ENCODE measurements at regions not wholly inside any gene's neighbourhood (a gene's known extent, or its start where the extent isn't known, plus 50 kb on each side); places are given as distances from the start of the nearest gene placed in this dataset.

DNA sequence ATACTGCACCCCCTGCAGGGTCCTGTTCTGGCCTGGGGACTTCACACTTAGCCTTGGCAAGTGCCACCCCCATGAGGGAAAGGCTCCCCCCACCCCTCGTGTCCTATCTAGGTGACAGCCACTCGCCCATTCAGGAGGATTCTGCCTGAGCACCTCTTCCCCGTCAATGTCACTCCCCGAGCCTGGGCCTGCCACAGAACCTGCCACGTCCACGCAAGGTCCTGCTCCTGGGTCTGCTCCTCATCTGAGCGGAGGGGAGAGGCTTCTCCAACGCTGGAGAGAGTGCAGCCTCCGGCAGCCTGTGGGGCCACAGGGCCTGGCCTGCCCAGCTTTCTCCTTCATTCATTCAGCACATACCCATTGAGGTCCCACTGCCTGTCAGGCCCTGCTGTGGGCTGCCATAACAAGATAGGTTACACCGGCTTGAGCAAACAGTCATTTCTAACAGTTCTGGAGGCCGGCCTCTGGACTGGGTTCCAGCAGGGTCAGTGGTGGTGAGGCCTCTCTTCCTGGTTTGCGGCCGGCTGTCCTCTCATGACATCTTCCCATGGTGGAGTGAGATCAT lies 92.0 kb upstream of the RET start:
- no peak for DNase-seq

DNA sequence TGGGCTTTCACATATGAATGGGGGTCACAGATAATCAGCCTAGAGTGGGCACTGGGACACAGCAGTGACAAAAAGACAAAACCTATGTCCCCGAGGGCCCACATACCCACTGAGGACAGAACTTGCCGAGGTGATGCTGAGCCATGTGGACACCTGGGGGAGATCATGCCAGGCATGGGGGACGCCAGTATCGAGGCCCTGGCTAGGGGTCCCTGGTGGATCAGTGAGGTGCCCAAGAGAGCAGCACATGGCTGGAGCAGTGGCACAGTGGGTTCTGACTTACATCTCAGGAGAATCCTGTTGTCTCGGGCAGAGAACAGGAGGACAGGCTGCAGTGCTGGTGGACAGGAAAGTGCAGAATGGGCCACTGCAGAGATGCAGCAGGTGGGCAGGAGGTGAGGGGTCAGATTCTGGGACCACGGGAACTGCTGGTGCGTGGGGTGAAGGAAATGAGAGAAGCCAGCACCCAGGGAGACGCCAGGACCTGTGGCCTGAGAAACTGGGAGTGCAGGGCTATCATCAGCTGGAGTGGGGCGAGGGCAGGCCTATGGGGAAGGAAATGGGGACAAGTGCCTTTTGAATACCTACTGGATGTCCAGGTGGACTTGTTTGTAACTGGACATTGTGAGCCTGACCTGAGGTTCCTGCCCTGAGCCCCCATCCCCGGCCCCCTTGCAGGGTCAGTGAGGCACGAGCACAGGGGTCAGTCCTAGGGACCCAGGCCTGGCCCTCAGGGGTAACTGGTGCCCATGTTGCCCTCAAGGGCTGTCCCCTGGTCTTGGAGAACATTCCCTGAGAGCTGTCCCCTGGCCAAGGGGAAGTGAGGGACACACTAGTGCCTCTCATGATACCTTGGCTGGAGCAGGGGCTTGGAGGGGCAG lies 91.2 kb upstream of the RET start:
- no peak overlapping the region for H3K4me3 Mint-ChIP-seq
- no peak overlapping the region for H3K27ac Mint-ChIP-seq
- no peak for DNase-seq
- ChIA-PET CTCF (interaction anchor here (0.7 kb wide), 1 partner anchor 109 kb away, joined by 3 read pairs; no protein-coding TSS in a partner anchor), POLR2A (no interaction called here)
- no peaks in the 10 kb centered on the region for H3K27me3 Mint-ChIP-seq
- peaks cover 2% of the 10 kb centered on the region for H3K4me1 Mint-ChIP-seq
- no peaks in the 10 kb centered on the region for H3K9me3 Mint-ChIP-seq
- H3K36me3 Mint-ChIP-seq (ENCODE audit: low read depth) = no peaks in the 10 kb centered on the region

More for the DNA sequence above, 92.0 kb upstream of the RET start:
- ChIA-PET CTCF (no interaction called here), POLR2A (no interaction called here)
- Mint-ChIP-seq H3K4me3 (no peak overlapping the region), H3K27ac (no peak overlapping the region), H3K4me1 (peaks cover 2% of the 10 kb centered on the region), H3K36me3 (ENCODE audit: low read depth) (no peaks in the 10 kb centered on the region), H3K27me3 (no peaks in the 10 kb centered on the region), H3K9me3 (no peaks in the 10 kb centered on the region)

DNA sequence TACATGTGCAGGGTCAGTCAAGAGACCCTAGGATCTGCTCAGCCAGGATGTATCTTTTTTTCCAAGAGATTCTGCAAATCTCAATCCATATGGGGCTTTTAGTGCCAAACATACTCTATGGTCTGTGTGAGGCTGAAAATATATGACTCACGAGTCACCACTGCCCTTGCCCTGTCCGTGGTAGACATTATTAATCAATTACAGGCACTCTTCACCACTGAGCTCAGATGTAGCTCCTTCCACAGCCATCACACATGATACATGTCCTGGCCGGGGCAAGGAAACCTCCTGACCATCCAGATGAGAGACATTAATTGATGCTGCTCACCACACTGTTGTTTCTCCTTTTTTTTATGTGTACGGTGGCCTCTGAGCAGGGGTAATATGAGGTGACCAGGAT lies 90.2 kb upstream of the RET start:
- no peak overlapping the region for H3K4me3 Mint-ChIP-seq
- POLR2A ChIA-PET = no interaction called here
- no peaks in the 10 kb centered on the region for H3K27me3 Mint-ChIP-seq
- H3K36me3 Mint-ChIP-seq (ENCODE audit: low read depth) = no peaks in the 10 kb centered on the region
- CTCF ChIA-PET = interaction anchor here (0.7 to 0.8 kb wide), 2 partner anchors 9 to 108 kb away, joined by 3 read pairs; no protein-coding TSS in a partner anchor
- no peak for DNase-seq
- no peaks in the 10 kb centered on the region for H3K9me3 Mint-ChIP-seq
- H3K4me1 Mint-ChIP-seq = peaks cover 2% of the 10 kb centered on the region
- no peak overlapping the region for H3K27ac Mint-ChIP-seq

DNA sequence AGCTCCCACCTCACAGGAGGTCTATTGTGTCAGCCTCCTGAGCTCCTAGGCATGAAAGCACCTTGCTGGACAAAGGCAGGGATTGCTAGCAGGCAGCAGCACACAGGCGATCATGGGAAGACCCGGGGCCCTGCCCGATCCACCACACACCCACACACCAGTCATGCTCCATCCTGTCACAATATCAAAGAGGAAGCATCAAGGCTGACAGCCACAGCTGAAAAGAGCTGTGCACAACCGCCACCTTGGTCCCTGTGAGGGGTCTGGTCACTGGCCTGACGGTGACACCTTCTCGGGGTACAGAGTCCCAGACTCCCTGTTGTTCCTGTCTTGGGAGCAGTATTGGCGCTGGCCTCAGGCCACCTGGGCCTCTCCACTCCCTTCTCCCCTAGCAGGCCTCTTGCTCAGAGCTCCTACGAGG lies 89.7 kb upstream of the RET start:
- DNase-seq = no peak

DNA sequence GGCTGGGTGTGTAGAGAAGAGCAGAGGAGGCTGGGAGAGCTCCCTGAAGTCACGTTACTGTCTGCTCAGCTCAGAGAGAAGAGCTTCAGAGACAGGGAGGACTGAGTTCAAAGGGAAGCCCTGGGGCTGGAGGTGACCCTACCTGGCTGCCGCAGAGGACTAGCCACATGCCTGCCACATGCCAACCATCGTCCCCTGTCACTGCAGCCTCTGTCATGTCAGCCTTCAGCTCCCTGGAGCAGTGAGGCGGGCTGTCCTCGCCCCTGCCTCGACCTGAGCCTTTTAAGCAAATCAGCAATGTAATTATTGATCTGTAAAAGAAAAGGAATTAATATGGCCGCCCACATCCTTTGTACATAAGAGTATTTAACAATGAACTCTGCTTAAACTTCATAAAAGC lies 89.3 kb upstream of the RET start:
- no peak for DNase-seq
- Mint-ChIP-seq H3K9me3 (no peaks in the 10 kb centered on the region), H3K4me1 (peaks cover 2% of the 10 kb centered on the region), H3K36me3 (ENCODE audit: low read depth) (no peaks in the 10 kb centered on the region), H3K27ac (no peak overlapping the region), H3K4me3 (no peak overlapping the region), H3K27me3 (no peaks in the 10 kb centered on the region)
- CTCF ChIA-PET = interaction anchor here (0.8 to 1.1 kb wide), 2 partner anchors 10 to 13 kb away, joined by 3 read pairs; no protein-coding TSS in a partner anchor
- POLR2A ChIA-PET = no interaction called here

More for the DNA sequence above, 89.7 kb upstream of the RET start:
- Mint-ChIP-seq H3K4me3 (no peak overlapping the region), H3K9me3 (no peaks in the 10 kb centered on the region), H3K36me3 (ENCODE audit: low read depth) (no peaks in the 10 kb centered on the region), H3K27ac (no peak overlapping the region), H3K4me1 (peaks cover 2% of the 10 kb centered on the region), H3K27me3 (no peaks in the 10 kb centered on the region)
- CTCF ChIA-PET = interaction anchor here (0.8 kb wide), 1 partner anchor 10 kb away, joined by 3 read pairs; no protein-coding TSS in a partner anchor
- POLR2A ChIA-PET = no interaction called here

DNA sequence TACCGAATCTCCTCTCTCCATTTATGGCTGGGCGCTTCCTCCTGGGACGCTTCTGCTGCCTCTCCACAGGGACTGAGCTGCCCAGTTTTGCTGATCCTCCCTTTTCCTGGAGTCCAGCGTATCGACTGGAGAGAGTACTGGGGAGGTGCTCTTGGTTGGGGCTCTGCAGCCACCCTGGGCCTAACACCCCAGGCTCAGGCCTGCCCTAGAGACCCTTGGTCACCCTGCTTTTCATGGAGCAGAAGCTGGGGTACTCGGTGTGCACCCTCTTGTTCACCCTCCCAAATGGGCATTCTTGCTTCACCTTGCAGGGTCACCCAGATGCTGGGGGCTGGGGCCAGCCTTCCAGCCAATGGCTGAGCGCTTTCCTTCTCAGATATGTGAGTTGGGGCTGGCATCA lies 88.8 kb upstream of the RET start:
- H3K36me3 Mint-ChIP-seq (ENCODE audit: low read depth) = no peaks in the 10 kb centered on the region
- ChIA-PET POLR2A (no interaction called here), CTCF (interaction anchor here (0.5 to 1.3 kb wide), 3 partner anchors 13 to 475 kb away, joined by 3 read pairs; no protein-coding TSS in a partner anchor)
- no peaks in the 10 kb centered on the region for H3K27me3 Mint-ChIP-seq
- peaks cover 2% of the 10 kb centered on the region for H3K4me1 Mint-ChIP-seq
- no peak overlapping the region for H3K4me3 Mint-ChIP-seq
- no peaks in the 10 kb centered on the region for H3K9me3 Mint-ChIP-seq
- DNase-seq = no peak
- no peak overlapping the region for H3K27ac Mint-ChIP-seq

DNA sequence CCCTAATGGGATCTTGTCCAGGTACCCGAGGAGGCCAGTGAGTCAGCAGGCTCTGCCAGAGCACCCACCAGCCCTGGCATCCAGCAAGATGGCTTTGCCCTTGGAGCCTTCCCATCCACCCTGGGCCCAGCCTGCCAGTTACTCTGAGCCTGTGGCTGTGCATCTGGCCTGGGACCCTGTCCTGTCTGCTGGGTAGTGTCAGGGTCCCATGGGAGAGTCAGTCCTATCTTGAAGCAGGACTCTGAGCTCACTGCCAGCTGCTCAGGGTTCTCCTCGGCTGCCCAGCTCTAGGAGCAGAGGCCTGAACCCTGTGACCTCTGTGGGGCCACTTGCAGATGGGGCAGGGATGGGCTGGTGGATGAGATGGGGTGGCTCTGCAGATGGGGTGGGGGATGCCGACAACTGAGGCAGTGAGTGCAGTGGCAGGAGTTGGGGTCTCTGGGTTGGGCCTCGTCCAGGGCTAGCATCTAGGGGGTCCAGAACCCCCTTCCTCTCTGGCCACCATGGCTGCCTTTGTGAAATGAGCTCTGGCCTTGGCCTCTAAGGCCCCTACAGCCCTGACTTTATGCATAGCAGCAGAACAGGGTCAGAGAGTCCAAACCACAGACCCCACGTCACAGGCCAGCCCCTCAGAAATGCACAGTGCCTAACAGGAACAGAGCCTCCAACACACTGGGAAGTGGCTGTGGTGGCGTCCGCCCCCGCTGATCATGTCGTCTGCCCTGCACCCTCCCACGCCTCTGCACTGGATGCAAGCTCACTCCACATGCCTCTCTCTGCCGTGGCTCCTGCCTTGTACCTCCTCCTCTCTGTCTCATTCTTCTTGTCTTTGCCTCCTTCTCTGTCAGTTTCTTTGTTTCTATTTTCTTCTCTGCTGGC lies 88.1 kb upstream of the RET start:
- Mint-ChIP-seq H3K36me3 (ENCODE audit: low read depth) (no peaks in the 10 kb centered on the region), H3K4me3 (no peak overlapping the region), H3K27ac (no peak overlapping the region), H3K4me1 (peaks cover 2% of the 10 kb centered on the region), H3K27me3 (no peaks in the 10 kb centered on the region), H3K9me3 (no peaks in the 10 kb centered on the region)
- POLR2A ChIA-PET = no interaction called here
- CTCF ChIA-PET = interaction anchor here (0.5 to 1.3 kb wide), 3 partner anchors 12 to 475 kb away, joined by 3 read pairs; no protein-coding TSS in a partner anchor
- DNase-seq = no peak

DNA sequence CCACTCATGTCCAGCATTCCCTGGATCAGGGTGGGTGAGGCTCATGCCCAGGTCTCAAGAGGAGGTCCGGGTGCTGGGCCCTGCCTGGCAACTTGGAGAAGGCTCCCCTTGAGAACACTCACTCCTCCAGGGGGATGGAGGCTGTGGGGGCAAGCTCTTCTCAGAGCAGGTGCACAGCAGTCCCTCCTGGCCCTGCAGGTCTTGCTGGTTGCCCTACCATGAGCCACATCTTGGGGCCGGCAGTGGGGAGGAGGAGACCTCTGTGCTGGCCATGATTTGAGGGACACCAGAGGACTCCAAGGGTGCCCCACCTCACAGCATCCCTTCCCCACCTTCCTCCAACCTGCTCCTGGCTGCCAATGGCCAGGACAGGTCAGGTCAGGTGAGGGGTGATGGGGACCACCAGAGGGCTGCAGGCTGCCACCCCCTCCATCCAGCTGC lies 87.4 kb upstream of the RET start:
- Mint-ChIP-seq H3K36me3 (ENCODE audit: low read depth) (no peaks in the 10 kb centered on the region), H3K9me3 (no peaks in the 10 kb centered on the region), H3K4me3 (no peak overlapping the region), H3K4me1 (peaks cover 2% of the 10 kb centered on the region), H3K27me3 (no peaks in the 10 kb centered on the region), H3K27ac (no peak overlapping the region)
- POLR2A ChIA-PET = no interaction called here
- CTCF ChIA-PET = interaction anchor here (1.3 kb wide), 1 partner anchor 14 kb away, joined by 3 read pairs; no protein-coding TSS in a partner anchor
- no peak for DNase-seq

DNA sequence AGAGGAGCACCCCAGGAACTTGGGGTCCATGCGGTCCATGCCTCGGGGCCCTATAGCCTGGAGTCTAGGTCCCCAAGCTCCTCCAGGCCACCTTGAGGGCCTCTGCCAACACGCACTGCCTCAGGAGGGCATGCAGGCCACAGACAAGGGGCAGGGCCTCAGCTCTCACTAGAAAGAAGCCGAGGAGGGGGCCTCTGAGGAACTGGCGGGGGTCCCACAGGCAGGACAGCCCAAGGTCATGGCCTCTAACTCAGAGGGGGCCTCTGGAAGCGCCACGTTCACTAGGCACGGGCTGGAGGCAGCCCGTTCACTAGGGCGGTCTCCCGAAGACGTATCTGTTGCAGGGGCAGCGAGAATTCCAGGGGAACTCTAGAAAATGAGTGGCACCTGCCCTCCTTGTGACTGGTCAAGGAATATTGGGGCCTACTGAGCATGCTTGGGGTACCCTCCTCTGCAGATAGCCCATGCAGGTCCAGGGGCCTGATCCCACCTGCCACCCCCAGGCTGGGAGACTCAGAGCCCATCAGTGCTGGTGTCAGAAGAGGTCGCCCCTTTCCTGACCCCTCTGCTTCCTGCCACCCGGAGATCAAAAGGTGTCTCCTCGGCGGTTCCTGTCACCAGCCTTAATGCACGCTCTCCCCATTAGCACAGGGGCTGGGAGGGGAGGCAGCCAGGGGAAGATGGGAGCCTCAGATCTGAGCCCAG lies 86.7 kb upstream of the RET start:
- Mint-ChIP-seq H3K27ac (no peak overlapping the region), H3K4me3 (no peak overlapping the region), H3K4me1 (peaks cover 2% of the 10 kb centered on the region), H3K27me3 (no peaks in the 10 kb centered on the region), H3K36me3 (ENCODE audit: low read depth) (no peaks in the 10 kb centered on the region), H3K9me3 (no peaks in the 10 kb centered on the region)
- ChIA-PET CTCF (no interaction called here), POLR2A (no interaction called here)
- no peak for DNase-seq

DNA sequence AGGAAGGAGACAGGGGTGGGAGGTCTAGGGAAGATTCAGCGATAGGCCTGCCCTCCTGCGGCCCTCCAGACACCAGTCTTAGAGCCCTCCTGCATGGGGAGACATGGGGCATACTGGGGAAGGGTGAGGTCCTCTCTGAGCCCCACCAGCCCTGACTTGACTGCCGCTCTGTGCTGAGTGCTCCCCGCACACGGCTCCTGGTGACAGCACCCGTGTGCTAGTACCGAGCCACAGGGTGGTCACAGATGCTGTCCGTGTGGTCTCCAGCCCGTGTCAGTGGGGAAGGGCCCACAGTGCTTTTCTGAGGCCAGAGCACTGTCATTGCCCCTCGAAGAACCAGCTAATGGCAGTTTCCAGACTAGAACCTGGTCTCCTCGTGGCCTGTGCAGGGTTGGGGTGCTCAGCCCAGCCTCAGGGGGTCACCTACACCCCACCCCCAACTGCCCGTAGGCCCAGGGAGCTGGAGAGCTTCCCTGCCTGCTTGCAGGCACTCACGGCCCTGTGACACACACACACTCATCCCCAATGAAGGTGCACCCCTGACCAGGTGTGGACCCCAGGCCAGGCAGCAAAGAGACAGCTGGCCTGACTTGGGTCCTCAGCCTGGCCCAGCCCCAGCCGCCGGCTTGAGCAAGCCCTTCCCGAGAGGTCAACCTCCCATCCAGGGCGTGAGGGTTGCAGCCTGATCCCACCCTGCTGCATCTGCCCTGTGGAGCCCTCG lies 86.0 kb upstream of the RET start:
- no peak overlapping the region for H3K27ac Mint-ChIP-seq
- POLR2A ChIA-PET = no interaction called here
- H3K4me3 Mint-ChIP-seq = no peak overlapping the region
- CTCF ChIA-PET = no interaction called here
- no peak for DNase-seq
- H3K36me3 Mint-ChIP-seq (ENCODE audit: low read depth) = no peaks in the 10 kb centered on the region
- no peaks in the 10 kb centered on the region for H3K27me3 Mint-ChIP-seq
- peaks cover 2% of the 10 kb centered on the region for H3K4me1 Mint-ChIP-seq
- H3K9me3 Mint-ChIP-seq = no peaks in the 10 kb centered on the region

DNA sequence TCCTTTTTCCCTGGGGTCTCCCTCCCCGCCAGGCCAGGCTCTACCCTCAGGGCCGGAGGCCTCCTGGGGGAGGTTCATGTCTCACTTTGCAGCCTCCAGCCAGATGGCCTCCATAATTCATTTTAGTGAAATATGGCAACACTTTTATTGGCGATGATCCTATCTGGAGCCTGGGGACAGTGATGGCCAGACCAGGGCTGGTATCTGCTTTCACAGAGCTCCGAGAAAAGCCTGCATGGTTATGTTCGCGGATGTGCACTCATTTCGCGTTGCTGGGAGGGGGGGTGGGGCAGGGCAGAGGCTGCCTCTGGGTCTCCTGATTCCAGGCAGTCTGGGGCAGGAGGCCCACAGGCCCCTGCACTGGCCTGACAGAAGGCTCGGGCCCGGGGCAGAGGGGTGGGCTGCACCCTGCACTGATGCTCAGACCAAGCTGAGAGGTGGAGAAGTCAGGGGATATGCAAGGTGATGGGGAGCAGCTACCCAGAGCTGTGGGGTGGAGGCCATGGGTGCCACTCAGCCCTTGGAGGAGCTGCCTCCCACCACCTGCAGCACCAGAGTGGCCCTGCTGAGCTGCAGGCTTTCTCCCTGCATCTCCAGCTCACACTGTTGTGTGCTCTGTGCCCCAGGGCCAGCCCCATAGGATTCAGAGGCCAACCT lies 85.3 kb upstream of the RET start:
- CTCF ChIA-PET = no interaction called here
- POLR2A ChIA-PET = no interaction called here
- peaks cover 2% of the 10 kb centered on the region for H3K4me1 Mint-ChIP-seq
- no peaks in the 10 kb centered on the region for H3K9me3 Mint-ChIP-seq
- H3K27ac Mint-ChIP-seq = no peak overlapping the region
- H3K36me3 Mint-ChIP-seq (ENCODE audit: low read depth) = no peaks in the 10 kb centered on the region
- no peak for DNase-seq
- no peak overlapping the region for H3K4me3 Mint-ChIP-seq
- H3K27me3 Mint-ChIP-seq = no peaks in the 10 kb centered on the region
